AG04449 (cell line): ENCODE measurements at regions not wholly inside any gene's neighbourhood (a gene's known extent, or its start where the extent isn't known, plus 50 kb on each side); places are given as distances from the start of the nearest gene placed in this dataset.

Source experiments
- CTCF ChIA-PET: fragments of 350-600 bp; formaldehyde crosslinking; extraction: SDS; loops from one replicate; lab custom pipeline; 2021; ENCODE audit warnings: antibody characterized with exemption; lab: Yijun Ruan, JAX
- POLR2A ChIA-PET: fragments of 400-600, 350-600 bp; formaldehyde crosslinking; extraction: SDS; loops from one replicate; lab custom pipeline; 2020; ENCODE audit warnings: antibody characterized with exemption, inconsistent platforms; lab: Yijun Ruan, JAX
- DNase-seq: peaks from one replicate; pipeline ENCODE4 v3.0.0-alpha.2; 2010; ENCODE audit warnings: low read depth, low spot score
- H3K4me3 ChIP-seq: 2 replicates; pipeline ENCODE4 v1.5.1; 2011; ENCODE audit warnings: low read depth, mild to moderate bottlenecking, control low read depth, low read length
- TF ChIP-seq, protein P1 (sequence below): IDR thresholded peaks from one replicate; pipeline ENCODE4 v1.5.1; 2011; ENCODE audit warnings: mild to moderate bottlenecking, moderate library complexity, low read length, control low read depth, inconsistent platforms; ENCODE audit not compliant: insufficient read depth; ENCODE audit errors: missing control alignments

DNA sequence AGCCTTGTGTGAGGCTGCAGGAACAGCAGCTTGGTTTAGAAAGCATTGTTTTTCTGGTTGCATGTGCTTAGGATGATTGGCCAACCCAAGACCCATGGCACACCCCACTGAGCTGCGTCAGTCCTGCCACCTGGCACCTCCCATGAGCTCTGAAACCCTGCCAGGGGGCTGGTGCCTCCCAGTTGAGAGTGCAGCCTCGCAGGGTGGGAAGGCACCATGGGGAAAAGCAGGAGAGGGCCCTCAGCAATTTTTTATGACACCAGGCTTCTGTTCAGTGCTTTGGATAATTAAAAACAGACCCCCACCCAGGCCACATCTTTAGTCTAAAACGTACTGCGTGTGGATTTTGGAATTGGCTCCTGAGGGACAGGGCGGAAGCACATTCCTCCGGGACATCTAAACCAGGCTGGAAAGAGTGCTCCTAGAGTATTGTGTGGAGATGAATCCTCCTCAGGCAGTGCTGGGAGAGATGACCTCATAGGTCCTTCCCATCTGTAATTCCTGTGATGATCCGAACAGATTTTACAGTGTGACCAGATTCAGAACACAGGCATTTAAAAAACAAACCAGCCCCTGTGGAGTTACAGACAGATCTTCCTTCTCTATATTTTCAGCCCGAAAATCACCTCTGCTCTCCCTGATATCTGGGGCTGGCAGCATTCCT is 438.3 kb downstream of the ZNF521 start:
- ChIA-PET POLR2A (no interaction called here), CTCF (no interaction called here)
- no peak overlapping the region for H3K4me3 ChIP-seq
- TF ChIP-seq, protein P1, sequence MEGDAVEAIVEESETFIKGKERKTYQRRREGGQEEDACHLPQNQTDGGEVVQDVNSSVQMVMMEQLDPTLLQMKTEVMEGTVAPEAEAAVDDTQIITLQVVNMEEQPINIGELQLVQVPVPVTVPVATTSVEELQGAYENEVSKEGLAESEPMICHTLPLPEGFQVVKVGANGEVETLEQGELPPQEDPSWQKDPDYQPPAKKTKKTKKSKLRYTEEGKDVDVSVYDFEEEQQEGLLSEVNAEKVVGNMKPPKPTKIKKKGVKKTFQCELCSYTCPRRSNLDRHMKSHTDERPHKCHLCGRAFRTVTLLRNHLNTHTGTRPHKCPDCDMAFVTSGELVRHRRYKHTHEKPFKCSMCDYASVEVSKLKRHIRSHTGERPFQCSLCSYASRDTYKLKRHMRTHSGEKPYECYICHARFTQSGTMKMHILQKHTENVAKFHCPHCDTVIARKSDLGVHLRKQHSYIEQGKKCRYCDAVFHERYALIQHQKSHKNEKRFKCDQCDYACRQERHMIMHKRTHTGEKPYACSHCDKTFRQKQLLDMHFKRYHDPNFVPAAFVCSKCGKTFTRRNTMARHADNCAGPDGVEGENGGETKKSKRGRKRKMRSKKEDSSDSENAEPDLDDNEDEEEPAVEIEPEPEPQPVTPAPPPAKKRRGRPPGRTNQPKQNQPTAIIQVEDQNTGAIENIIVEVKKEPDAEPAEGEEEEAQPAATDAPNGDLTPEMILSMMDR, result no peak
- DNase-seq, result no peak

DNA sequence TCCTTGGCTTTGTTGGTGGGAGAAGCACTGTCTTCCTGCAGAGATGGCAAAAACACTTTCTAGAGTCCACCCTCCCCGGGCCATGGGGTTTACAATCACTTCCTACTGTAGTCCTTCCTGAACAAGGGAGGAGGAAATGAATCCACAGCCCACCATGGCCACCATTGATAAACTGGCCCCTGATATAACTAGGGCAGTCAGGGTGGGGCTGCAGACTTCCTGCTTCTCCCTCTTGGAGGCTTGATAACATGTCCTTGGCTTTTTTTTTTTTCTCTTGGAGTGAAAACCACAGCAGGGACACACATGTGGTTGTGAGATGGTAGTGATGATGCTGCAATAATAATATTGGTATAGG is 437.8 kb downstream of the ZNF521 start:
- no peak overlapping the region for H3K4me3 ChIP-seq
- no peak for DNase-seq
- ChIA-PET CTCF (no interaction called here), POLR2A (no interaction called here)
- TF ChIP-seq, protein P1, result no peak

DNA sequence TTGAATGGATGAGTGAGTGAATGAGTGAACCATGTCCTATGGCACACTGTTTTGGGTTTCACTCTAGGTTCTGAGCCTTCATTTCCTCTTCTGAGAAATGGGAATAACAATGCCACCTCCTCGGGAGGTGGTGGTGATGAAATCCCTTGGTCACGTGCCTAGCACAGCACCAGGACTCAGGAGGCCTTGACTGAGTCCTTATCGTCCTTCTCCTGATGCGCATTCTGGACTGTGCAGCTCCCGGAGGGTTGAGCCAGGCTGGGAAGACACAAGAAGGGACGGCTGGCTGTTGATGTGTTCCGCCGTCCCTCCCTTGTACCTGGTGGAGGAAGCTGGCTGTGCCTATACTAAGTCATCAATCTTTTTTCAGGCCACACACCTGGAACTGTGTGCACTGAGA is 437.3 kb downstream of the ZNF521 start:
- DNase-seq, result no peak
- CTCF ChIA-PET, result no interaction called here
- TF ChIP-seq, protein P1, result no peak
- no peak overlapping the region for H3K4me3 ChIP-seq
- POLR2A ChIA-PET, result no interaction called here

DNA sequence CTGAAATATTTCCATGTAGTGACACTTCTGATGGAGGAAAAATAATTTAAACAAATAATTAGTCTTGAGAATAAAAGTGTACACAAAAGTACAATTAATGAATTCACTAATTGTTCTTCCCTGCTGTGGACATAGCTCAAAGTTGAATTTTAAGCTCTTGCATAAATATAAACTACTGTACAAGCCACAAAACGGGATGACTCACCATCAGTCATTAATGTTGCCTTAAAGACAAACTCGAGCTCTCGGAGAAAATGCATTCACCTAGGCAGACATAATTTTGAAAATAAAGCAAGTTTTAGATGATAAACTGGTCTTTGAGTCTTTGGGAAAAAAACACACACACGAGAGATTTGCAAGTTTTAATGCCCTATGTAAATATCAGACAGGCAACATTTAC is 436.4 kb downstream of the ZNF521 start:
- no peak for DNase-seq
- TF ChIP-seq, protein P1, result no peak
- CTCF ChIA-PET, result no interaction called here
- POLR2A ChIA-PET, result interaction anchor here (0.6 kb wide), 1 partner anchor 324 kb away, joined by 3 read pairs; no protein-coding TSS in a partner anchor
- no peak overlapping the region for H3K4me3 ChIP-seq

DNA sequence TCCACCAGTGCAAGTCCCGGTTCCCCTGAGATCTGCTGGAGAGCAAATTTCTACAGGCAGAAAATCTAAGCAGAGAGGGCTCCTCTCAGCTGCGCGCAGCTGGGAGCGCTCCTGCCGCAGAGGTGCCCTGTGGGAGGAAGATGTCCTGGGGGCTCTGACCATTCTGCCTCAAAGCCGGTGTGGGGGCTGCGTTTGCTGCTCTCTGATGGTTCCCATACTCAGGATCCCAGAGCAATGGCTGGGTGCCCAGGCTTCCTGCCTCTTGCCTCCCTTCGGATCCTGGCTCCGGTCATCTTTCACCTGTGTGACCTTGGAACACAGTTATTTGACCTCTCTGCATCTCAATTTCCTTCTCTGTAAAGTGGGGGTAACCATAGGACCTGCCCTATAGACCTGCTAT is 434.2 kb downstream of the ZNF521 start:
- CTCF ChIA-PET, result no interaction called here
- no peak overlapping the region for H3K4me3 ChIP-seq
- DNase-seq, result no peak
- POLR2A ChIA-PET, result no interaction called here
- TF ChIP-seq, protein P1, result no peak

DNA sequence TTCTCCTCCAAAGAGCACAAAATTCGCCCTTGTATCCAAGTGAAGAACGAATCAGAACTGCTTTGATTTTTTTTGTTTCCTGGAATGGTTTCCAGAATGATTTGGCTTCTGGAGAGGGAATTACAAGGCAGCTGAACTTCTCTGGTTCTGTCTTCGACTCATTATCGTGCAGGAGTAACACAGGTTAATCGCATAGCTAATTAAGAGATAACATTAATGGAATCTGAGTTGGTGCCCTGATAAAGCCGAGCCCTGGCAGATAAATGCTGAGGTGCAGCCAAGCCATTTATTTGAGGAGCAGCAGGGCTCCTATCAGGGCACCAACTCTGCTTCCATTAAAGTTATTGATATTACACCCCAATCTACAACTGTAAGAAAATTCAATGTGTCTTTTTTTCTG is 433.7 kb downstream of the ZNF521 start:
- no peak overlapping the region for H3K4me3 ChIP-seq
- DNase-seq, result no peak
- TF ChIP-seq, protein P1, result no peak
- CTCF ChIA-PET, result no interaction called here
- POLR2A ChIA-PET, result no interaction called here
